Psoas muscle (tissue), 7 donors: ENCODE measurements at regions not wholly inside any gene's neighbourhood (a gene's known extent, or its start where the extent isn't known, plus 50 kb on each side); places are given as distances from the start of the nearest gene placed in this dataset.

ENCODE experiments used
- ATAC-seq, 4 donors: fragments of 200-7000 bp; cut with Tn5 transposase; one replicate each; pipeline ENCODE4 v1.9.1; 2020; ENCODE audit warnings: moderate library complexity in 3 of 4, mild to moderate bottlenecking in 2 of 4
- DNase-seq, 2 donors: peaks; one replicate each; pipeline ENCODE4 v3.0.0-alpha.2; 2020
- H3K27ac ChIP-seq: fragments of 200-600 bp; one replicate; pipeline ENCODE4 v1.8.0; 2022
- H3K27me3 ChIP-seq, 3 donors: fragments of 200-600 bp in 1 of 3; one replicate each; pipeline versions ENCODE4 v1.6.1 to v1.8.0; 2013 to 2022; ENCODE audit warnings: low read length in 2 of 3, mild to moderate bottlenecking in 2 of 3, moderate library complexity in 1 of 3; ENCODE audit not compliant: insufficient read depth in 3 of 3
- H3K36me3 ChIP-seq, 2 donors: fragments of 200-600 bp in 1 of 2; one replicate each; pipeline versions ENCODE4 v1.6.1 to v1.8.0; 2013 to 2022; ENCODE audit warnings: low read depth in 1 of 2, mild to moderate bottlenecking in 1 of 2, moderate library complexity in 1 of 2; ENCODE audit not compliant: insufficient read depth in 1 of 2
- H3K4me1 ChIP-seq: fragments of 200-600 bp; one replicate; pipeline ENCODE4 v1.8.0; 2022
- H3K4me3 ChIP-seq: fragments of 200-600 bp; one replicate; pipeline ENCODE4 v1.8.0; 2022; ENCODE audit warnings: mild to moderate bottlenecking
- H3K9me3 ChIP-seq: fragments of 200-600 bp; one replicate; pipeline ENCODE4 v1.8.0; 2022
- CTCF ChIP-seq: fragments of 200-600 bp; IDR thresholded peaks from one replicate; pipeline ENCODE4 v1.8.0; 2022; ENCODE audit warnings: antibody characterized with exemption
- WGBS, 3 donors: extraction: QIAGEN DNeasy Blood & Tissue Kit; methylation state at CpG; one replicate each; pipeline versions ENCODE4 v1.1.6 to v1.1.7; 2013; 5-methylcytosine and 5-hydroxymethylcytosine counted together
- intact Hi-C, 2 donors: fragments of 100-400 bp; cut with DNase I; formaldehyde crosslinking; loops; one replicate each; pipeline versions ENCODE4 v1.11.0 to v1.14.2; 2022
- donor health status: healthy with polysubstance abuse.
- donor health status: DM: no; HTN: no; CAD: no; lungs with moderate emphysema.
- donor health status: Bipolar disorder and iron deficiency.
- donor health status: healthy.
- donor health status: DM: yes; HTN: yes; CAD: no.
- donor health status: DM: no; HTN: no; CAD: no.
- donor health status: DM: yes; HTN: yes; CAD: no.

- Histone ChIP-seq H3K36me3 (no peaks in the 10 kb centered on the region), H3K4me1 (no peaks in the 10 kb centered on the region), H3K4me3 (no peak overlapping the region), H3K9me3 (peaks cover 6% of the 10 kb centered on the region), H3K27ac (no peak overlapping the region), H3K27me3 (no peaks in the 10 kb centered on the region)
- DNase-seq = no peak
- intact Hi-C loops = no loop called here
- 81 to 87% (median 85%) methylated on average over 2 of the region's 2 CpGs for WGBS, 3 donors
- ATAC-seq = no peak
- no peak for TF ChIP-seq CTCF
Observed at GRCh38 chr11:81373986-81374385, 1359.7 kb downstream of the FAM181B start.

GRCh38 chr11:81368192-81368591 lies 1365.5 kb downstream of the FAM181B start:
- no peaks in the 10 kb centered on the region for H3K36me3 ChIP-seq
- no peak overlapping the region for H3K4me3 ChIP-seq
- H3K4me1 ChIP-seq = no peaks in the 10 kb centered on the region
- H3K9me3 ChIP-seq = no peaks in the 10 kb centered on the region
- no peak overlapping the region for H3K27ac ChIP-seq
- no peaks in the 10 kb centered on the region for H3K27me3 ChIP-seq
- intact Hi-C loops = no loop called here
- DNase-seq = peak in 1 of 2 donors; percentile 8
- whole genome bisulfite sequencing, 3 donors = 87 to 89% (median 88%) methylated on average over 11 of the region's 11 CpGs
- no peak for ATAC-seq
- no peak for TF ChIP-seq CTCF

- ATAC-seq = no peak
- no peaks in the 10 kb centered on the region for H3K27me3 ChIP-seq
Observed at GRCh38 chr11:81365496-81365895, 1368.2 kb downstream of the FAM181B start.

GRCh38 chr11:81359476-81359875 lies 1374.2 kb downstream of the FAM181B start:
- Histone ChIP-seq H3K4me1 (no peaks in the 10 kb centered on the region), H3K36me3 (no peaks in the 10 kb centered on the region), H3K27me3 (no peaks in the 10 kb centered on the region), H3K9me3 (no peaks in the 10 kb centered on the region), H3K27ac (no peak overlapping the region), H3K4me3 (no peak overlapping the region)
- intact Hi-C loops = no loop called here
- no peak for TF ChIP-seq CTCF
- DNase-seq (no peak), ATAC-seq (no peak)
- WGBS, 3 donors = 83 to 89% (median 87%) methylated on average over 6 of the region's 6 CpGs

More at GRCh38 chr11:81365496-81365895, 1368.2 kb downstream of the FAM181B start:
- no peak overlapping the region for H3K27ac ChIP-seq
- no peak for TF ChIP-seq CTCF
- WGBS, 3 donors = 80 to 88% (median 81%) methylated on average over 4 of the region's 4 CpGs
- no peaks in the 10 kb centered on the region for H3K36me3 ChIP-seq
- H3K9me3 ChIP-seq = no peaks in the 10 kb centered on the region
- H3K4me1 ChIP-seq = no peaks in the 10 kb centered on the region
- intact Hi-C loops = no loop called here
- H3K4me3 ChIP-seq = no peak overlapping the region
- DNase-seq = no peak

GRCh38 chr11:81345609-81346008 lies 1388.1 kb downstream of the FAM181B start:
- no peaks in the 10 kb centered on the region for H3K4me1 ChIP-seq
- no peak for ATAC-seq
- no peaks in the 10 kb centered on the region for H3K27me3 ChIP-seq
- H3K27ac ChIP-seq = no peak overlapping the region
- no peaks in the 10 kb centered on the region for H3K36me3 ChIP-seq
- no peak for TF ChIP-seq CTCF
- 51 to 59% (median 58%) methylated on average over 6 of the region's 6 CpGs for WGBS, 3 donors
- no peak for DNase-seq
- H3K9me3 ChIP-seq = no peaks in the 10 kb centered on the region
- no peak overlapping the region for H3K4me3 ChIP-seq
- intact Hi-C loops = no loop called here
